ENCODE measurements at regions not wholly inside any gene's neighbourhood (a gene's known extent, or its start where the extent isn't known, plus 50 kb on each side); places are given as distances from the start of the nearest gene placed in this dataset.

DNA sequence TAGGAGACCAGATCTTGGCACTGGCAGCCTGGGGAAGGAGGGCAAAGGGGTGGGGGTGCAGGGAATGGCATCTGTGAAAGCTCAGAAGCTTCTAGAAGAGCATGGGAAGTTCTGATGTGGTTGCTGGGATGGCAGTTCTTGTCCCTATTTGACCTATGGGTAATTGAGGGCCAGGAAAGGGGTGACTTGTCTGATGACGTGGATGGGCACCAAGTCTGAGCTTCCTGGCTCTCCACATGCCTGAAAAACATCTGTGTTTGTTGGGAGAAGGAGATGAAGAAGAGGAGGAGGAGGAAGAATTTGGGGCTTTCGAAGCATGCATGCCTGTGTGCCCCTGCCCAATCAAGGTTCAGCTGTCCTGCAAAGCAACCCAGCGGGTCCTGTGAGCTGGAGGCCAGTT lies 158.8 kb downstream of the SMAD6 start:
- H3K27me3 ChIP-seq (replicated peaks; ENCODE audit: control insufficient read depth, insufficient read depth, low read length): no peaks in the 10 kb centered on the region
- peaks cover 22% of the 10 kb centered on the region for H3K36me3 ChIP-seq (ENCODE audit: control insufficient read depth, insufficient read depth, low read length, severe bottlenecking)
- no peaks in the 10 kb centered on the region for H3K9me3 ChIP-seq (ENCODE audit: control insufficient read depth, low read length)
- H3K9ac ChIP-seq (ENCODE audit: low read length): peak overlapping the region; percentile 19
- no peak overlapping the region for H3K4me3 ChIP-seq (ENCODE audit: low read length)
- H3K4me1 ChIP-seq (ENCODE audit: control insufficient read depth, insufficient read depth, low read length): peaks cover 44% of the 10 kb centered on the region
- DNase-seq (ENCODE audit: low read depth): no peak

GRCh38 chr15:66862111-66862939 lies 160.3 kb downstream of the SMAD6 start:
- Histone ChIP-seq H3K4me1 (ENCODE audit: control insufficient read depth, insufficient read depth, low read length) (peaks cover 44% of the 10 kb centered on the region), H3K36me3 (ENCODE audit: control insufficient read depth, insufficient read depth, low read length, severe bottlenecking) (peaks cover 31% of the 10 kb centered on the region), H3K9me3 (ENCODE audit: control insufficient read depth, low read length) (no peaks in the 10 kb centered on the region), H3K27me3 (replicated peaks; ENCODE audit: control insufficient read depth, insufficient read depth, low read length) (no peaks in the 10 kb centered on the region), H3K4me3 (ENCODE audit: low read length) (no peak overlapping the region), H3K9ac (ENCODE audit: low read length) (peak overlapping the region; percentile 33)
- DNase-seq (ENCODE audit: low read depth): peak; percentile 20

DNA sequence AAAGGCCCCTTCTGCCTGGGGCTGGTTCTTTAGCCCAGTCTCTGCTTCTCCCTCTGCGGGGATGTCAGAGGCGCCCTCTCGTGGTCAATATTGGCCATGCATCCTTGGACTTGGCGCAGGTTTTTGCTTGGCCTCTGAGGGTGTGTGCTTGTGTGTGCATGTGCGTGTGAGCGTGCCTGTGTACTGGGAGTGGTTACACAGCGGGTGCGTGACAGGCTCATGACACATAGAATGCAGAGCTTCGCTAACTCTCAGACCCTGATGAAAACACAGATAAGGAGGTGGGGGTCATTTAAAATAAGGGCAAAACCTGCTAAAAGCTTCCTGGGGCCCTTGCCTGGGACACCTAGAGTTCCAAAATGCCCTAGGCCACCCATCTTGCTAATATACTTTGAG lies 160.9 kb downstream of the SMAD6 start:
- peak; percentile 90 for DNase-seq (ENCODE audit: low read depth)
- H3K9ac ChIP-seq (ENCODE audit: low read length): peak overlapping the region; percentile 33
- peaks cover 31% of the 10 kb centered on the region for H3K36me3 ChIP-seq (ENCODE audit: control insufficient read depth, insufficient read depth, low read length, severe bottlenecking)
- no peak overlapping the region for H3K4me3 ChIP-seq (ENCODE audit: low read length)
- H3K27me3 ChIP-seq (replicated peaks; ENCODE audit: control insufficient read depth, insufficient read depth, low read length): no peaks in the 10 kb centered on the region
- peaks cover 44% of the 10 kb centered on the region for H3K4me1 ChIP-seq (ENCODE audit: control insufficient read depth, insufficient read depth, low read length)
- H3K9me3 ChIP-seq (ENCODE audit: control insufficient read depth, low read length): no peaks in the 10 kb centered on the region

GRCh38 chr15:66863390-66864085 lies 161.5 kb downstream of the SMAD6 start:
- H3K27me3 ChIP-seq (replicated peaks; ENCODE audit: control insufficient read depth, insufficient read depth, low read length): no peaks in the 10 kb centered on the region
- H3K9me3 ChIP-seq (ENCODE audit: control insufficient read depth, low read length): no peaks in the 10 kb centered on the region
- DNase-seq (ENCODE audit: low read depth): no peak
- peak overlapping the region; percentile 2 for H3K9ac ChIP-seq (ENCODE audit: low read length)
- H3K36me3 ChIP-seq (ENCODE audit: control insufficient read depth, insufficient read depth, low read length, severe bottlenecking): peaks cover 33% of the 10 kb centered on the region
- H3K4me1 ChIP-seq (ENCODE audit: control insufficient read depth, insufficient read depth, low read length): peaks cover 42% of the 10 kb centered on the region
- no peak overlapping the region for H3K4me3 ChIP-seq (ENCODE audit: low read length)

DNA sequence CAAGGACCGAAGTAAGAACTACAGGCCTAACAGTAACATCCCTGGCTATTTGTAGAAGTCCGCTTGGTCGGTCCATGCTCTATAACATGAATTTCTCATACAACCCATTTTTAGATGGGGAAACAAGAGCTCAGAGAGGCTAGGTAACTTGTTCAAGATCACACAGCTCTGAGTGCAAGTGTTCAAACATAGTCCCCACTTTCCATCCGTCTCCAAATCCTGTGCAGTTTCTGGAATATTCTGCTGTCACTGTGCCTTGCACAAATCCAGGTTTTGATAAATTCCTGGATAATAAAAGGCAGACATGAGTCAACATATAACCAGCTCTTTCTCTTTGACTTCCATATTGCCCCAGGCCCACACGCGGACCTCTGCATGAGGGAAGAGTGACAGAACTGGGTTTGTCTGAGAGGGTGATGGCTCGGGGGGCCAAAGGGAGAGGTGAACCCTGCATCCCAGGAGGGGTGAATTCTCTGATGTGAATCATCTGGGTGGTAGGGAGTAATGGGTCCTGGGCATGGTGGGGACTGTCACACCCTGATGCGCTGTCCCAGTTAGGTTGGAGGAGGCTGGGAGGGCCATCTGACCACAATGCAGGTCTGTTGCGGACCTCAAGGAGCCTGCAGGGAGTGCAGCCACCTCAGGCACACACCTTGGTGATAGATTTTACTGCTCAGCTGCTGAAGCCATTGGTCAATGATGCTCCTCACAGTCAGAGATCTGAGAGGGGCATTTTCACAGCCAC lies 162.2 kb downstream of the SMAD6 start:
- Histone ChIP-seq H3K9ac (ENCODE audit: low read length) (no peak overlapping the region), H3K4me1 (ENCODE audit: control insufficient read depth, insufficient read depth, low read length) (peaks cover 36% of the 10 kb centered on the region), H3K9me3 (ENCODE audit: control insufficient read depth, low read length) (no peaks in the 10 kb centered on the region), H3K4me3 (ENCODE audit: low read length) (no peak overlapping the region), H3K36me3 (ENCODE audit: control insufficient read depth, insufficient read depth, low read length, severe bottlenecking) (peaks cover 33% of the 10 kb centered on the region), H3K27me3 (replicated peaks; ENCODE audit: control insufficient read depth, insufficient read depth, low read length) (no peaks in the 10 kb centered on the region)
- DNase-seq (ENCODE audit: low read depth): no peak

DNA sequence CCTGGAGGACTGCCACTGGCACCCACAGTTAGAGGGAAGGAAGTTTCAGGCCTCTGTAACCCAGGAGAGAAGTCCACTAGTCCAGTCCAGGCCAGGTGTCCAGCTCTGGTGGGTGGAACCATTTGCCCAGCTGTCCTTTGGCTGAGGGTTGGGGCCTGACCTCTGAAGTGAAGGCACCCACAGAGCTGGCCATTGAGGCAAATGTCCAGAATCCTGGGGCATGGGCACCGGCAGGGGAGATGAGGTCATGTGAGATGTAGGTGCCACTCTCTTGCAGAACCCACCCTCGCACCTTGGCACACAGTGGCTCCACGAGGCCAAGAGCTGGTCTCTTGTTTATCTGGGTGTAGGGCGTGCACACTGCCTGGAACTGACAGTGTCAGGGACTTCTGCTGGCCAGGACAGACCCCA lies 162.8 kb downstream of the SMAD6 start:
- peaks cover 29% of the 10 kb centered on the region for H3K36me3 ChIP-seq (ENCODE audit: control insufficient read depth, insufficient read depth, low read length, severe bottlenecking)
- H3K27me3 ChIP-seq (replicated peaks; ENCODE audit: control insufficient read depth, insufficient read depth, low read length): no peaks in the 10 kb centered on the region
- H3K4me1 ChIP-seq (ENCODE audit: control insufficient read depth, insufficient read depth, low read length): peaks cover 30% of the 10 kb centered on the region
- no peaks in the 10 kb centered on the region for H3K9me3 ChIP-seq (ENCODE audit: control insufficient read depth, low read length)
- no peak for DNase-seq (ENCODE audit: low read depth)
- H3K9ac ChIP-seq (ENCODE audit: low read length): no peak overlapping the region
- no peak overlapping the region for H3K4me3 ChIP-seq (ENCODE audit: low read length)

DNA sequence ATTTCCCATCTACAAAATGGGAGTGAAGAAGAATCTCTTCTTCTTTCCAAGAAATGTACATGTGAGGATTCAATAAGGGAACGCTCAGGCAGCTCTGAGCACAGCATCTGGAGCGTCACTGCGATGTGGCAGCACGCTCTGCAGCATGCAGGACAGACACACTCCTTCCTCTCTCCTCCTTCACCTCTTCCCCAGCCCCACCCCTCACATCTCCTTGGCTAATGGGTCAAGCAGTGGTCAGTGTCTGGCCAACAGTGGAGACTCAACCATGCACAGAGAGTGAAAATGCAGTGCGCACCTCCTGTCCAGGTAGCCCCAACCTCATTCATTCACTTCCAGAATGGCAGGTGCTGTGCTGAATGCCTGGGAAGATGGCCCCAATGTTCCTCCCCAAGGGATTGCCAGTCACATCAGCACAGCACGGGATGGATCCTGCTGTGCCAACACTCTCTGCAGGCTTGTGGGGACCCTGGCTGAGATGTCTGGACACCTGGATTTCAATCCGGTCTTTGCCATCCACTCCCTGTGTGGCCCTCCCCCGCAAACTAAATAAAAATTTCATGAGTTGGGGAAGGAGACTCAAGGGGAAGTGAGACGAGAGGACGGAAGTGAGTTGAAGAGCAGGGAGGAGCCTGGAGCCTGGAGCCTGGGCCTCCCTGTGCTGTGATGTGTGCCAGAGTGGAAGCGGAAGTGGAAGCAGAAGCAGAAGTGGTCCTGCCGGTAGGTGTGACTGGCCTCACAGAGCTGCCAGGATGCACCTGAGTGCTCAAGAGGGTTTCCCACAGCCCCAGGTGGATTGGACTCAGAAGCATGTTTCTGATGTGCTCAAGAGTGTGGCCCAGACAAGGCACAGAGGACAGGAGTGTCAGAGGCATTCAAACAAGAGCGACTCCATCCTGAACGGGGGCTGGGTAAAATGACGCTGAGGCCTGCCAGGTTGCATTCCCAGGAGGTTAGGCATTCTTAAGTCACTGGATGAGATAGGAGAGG lies 163.9 kb downstream of the SMAD6 start:
- Histone ChIP-seq H3K36me3 (ENCODE audit: control insufficient read depth, insufficient read depth, low read length, severe bottlenecking) (peaks cover 24% of the 10 kb centered on the region), H3K4me3 (ENCODE audit: low read length) (no peak overlapping the region), H3K4me1 (ENCODE audit: control insufficient read depth, insufficient read depth, low read length) (peaks cover 23% of the 10 kb centered on the region), H3K27me3 (replicated peaks; ENCODE audit: control insufficient read depth, insufficient read depth, low read length) (no peaks in the 10 kb centered on the region), H3K9ac (ENCODE audit: low read length) (no peak overlapping the region), H3K9me3 (ENCODE audit: control insufficient read depth, low read length) (peaks cover 2% of the 10 kb centered on the region)
- DNase-seq (ENCODE audit: low read depth): no peak

DNA sequence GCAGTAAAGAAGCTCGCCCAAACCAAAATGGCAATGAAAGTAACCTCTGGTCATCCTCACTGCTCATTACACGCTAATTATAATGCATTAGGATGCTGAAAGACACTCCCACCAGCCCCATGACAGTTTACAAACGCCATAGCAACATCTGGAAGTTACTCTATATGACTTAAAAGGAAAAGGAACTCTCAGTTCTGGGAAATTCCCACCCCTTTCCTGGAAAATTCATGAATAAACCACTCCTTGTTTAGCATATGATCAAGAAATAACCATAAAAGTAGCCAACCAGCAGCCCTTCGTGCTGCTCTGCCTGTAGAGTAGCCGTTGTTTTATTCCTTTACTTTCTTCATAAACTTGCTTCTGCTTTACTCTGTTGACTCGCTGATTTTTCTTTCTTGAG lies 164.6 kb downstream of the SMAD6 start:
- Histone ChIP-seq H3K36me3 (ENCODE audit: control insufficient read depth, insufficient read depth, low read length, severe bottlenecking) (peaks cover 17% of the 10 kb centered on the region), H3K9me3 (ENCODE audit: control insufficient read depth, low read length) (peaks cover 2% of the 10 kb centered on the region), H3K4me3 (ENCODE audit: low read length) (no peak overlapping the region), H3K27me3 (replicated peaks; ENCODE audit: control insufficient read depth, insufficient read depth, low read length) (no peaks in the 10 kb centered on the region), H3K9ac (ENCODE audit: low read length) (no peak overlapping the region), H3K4me1 (ENCODE audit: control insufficient read depth, insufficient read depth, low read length) (peaks cover 17% of the 10 kb centered on the region)
- DNase-seq (ENCODE audit: low read depth): no peak

DNA sequence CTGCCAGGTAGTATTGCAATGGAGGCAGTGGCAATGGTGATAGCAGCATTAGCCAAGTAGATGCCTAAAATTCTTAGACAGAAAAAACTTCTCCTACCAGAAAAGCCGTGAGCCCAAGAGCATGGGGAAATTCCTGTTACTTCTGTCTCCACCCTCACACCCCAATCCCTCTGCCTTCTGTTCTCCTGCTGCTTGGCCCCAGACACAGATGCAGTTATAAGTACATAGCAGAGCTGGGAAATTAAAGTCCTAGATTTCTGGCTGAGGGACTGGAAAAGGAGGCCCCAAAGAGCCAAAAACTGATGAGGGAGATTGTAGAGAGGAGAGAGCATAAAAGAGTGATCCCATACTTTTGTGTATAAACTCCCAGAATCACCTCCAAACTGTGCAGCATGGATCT lies 166.9 kb downstream of the SMAD6 start:
- no peak overlapping the region for H3K4me3 ChIP-seq (ENCODE audit: low read length)
- no peak for DNase-seq (ENCODE audit: low read depth)
- H3K4me1 ChIP-seq (ENCODE audit: control insufficient read depth, insufficient read depth, low read length): no peaks in the 10 kb centered on the region
- H3K27me3 ChIP-seq (replicated peaks; ENCODE audit: control insufficient read depth, insufficient read depth, low read length): no peaks in the 10 kb centered on the region
- no peak overlapping the region for H3K9ac ChIP-seq (ENCODE audit: low read length)
- H3K9me3 ChIP-seq (ENCODE audit: control insufficient read depth, low read length): peaks cover 2% of the 10 kb centered on the region
- peaks cover 14% of the 10 kb centered on the region for H3K36me3 ChIP-seq (ENCODE audit: control insufficient read depth, insufficient read depth, low read length, severe bottlenecking)

- Histone ChIP-seq H3K9ac (ENCODE audit: low read length) (no peak overlapping the region), H3K27me3 (replicated peaks; ENCODE audit: control insufficient read depth, insufficient read depth, low read length) (no peaks in the 10 kb centered on the region), H3K4me3 (ENCODE audit: low read length) (no peak overlapping the region), H3K4me1 (ENCODE audit: control insufficient read depth, insufficient read depth, low read length) (no peaks in the 10 kb centered on the region), H3K36me3 (ENCODE audit: control insufficient read depth, insufficient read depth, low read length, severe bottlenecking) (peaks cover 10% of the 10 kb centered on the region), H3K9me3 (ENCODE audit: control insufficient read depth, low read length) (peaks cover 2% of the 10 kb centered on the region)
- no peak for DNase-seq (ENCODE audit: low read depth)
These were observed 168.9 kb downstream of the SMAD6 start for GRCh38 chr15:66870880-66871388.
